Neural progenitor cell (in vitro differentiated cells): ENCODE measurements at regions not wholly inside any gene's neighbourhood (a gene's known extent, or its start where the extent isn't known, plus 50 kb on each side); places are given as distances from the start of the nearest gene placed in this dataset.

Experiments
- CTCF ChIP-seq: fragments of 200-600 bp; sonication (generic); IDR thresholded peaks from 2 replicates; pipeline ENCODE4 v1.5.1; 2017; ENCODE audit warnings: antibody characterized with exemption, mild to moderate bottlenecking
- EZH2 ChIP-seq: fragments of 200-600 bp; sonication (generic); IDR thresholded peaks from 2 replicates; pipeline ENCODE4 v1.6.1; 2017; ENCODE audit warnings: antibody characterized with exemption, mild to moderate bottlenecking, moderate library complexity
- EZH2phosphoT487 ChIP-seq: fragments of 200-600 bp; sonication (generic); IDR thresholded peaks from 2 replicates; pipeline ENCODE4 v1.6.1; 2017; ENCODE audit warnings: antibody characterized with exemption

GRCh38 chr4:180422989-180423711 is 1820.1 kb upstream of the TENM3 start:
- TF ChIP-seq CTCF (no peak), EZH2 (no peak), EZH2phosphoT487 (no peak)
